Erythroblast (primary cell): ENCODE measurements at regions not wholly inside any gene's neighbourhood (a gene's known extent, or its start where the extent isn't known, plus 50 kb on each side); places are given as distances from the start of the nearest gene placed in this dataset.

Source experiments
- GATA1 ChIP-seq: IDR thresholded peaks from 2 replicates; pipeline ENCODE4 v1.6.1; 2011; ENCODE audit warnings: low read depth, mild to moderate bottlenecking, control low read depth, low read length, moderate library complexity
- POLR2A ChIP-seq: IDR thresholded peaks from 2 replicates; pipeline ENCODE4 v1.6.1; 2011; ENCODE audit warnings: mild to moderate bottlenecking, low read length

DNA sequence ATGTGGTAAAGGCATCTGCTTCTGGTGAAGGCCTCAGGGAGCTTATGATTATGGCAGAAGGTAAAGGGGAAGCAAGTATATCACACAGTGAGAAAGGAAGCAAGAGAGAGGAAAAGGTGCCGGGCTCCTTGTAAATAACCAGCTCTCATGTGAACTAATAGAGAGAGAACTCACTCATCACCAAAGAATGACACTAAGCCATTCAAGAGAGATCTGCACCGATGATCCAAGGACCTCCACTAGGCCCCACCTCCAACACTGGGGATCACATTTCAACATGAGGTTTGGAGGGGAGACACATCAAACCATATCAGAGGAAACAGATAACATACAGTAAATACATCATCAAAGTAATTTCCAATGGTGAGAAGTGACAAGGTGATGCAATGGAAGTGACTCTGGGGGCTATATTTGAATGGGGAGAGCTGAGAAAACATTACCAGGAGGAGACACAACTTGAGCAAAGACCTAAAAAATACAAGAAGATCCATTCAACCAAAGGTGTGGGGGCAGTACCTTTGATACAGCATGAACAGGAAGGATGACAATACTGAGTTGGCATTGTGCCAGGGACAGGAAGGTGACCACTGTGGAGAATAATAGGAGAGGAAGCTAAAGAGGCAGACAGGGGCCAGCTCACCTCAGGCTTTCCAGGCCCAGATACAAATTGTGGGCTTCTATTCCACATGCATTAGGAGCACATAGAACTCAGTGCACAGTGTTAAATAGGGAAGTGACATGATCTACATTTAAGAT is 134.4 kb upstream of the GRIP1 start:
- TF ChIP-seq POLR2A (no peak), GATA1 (no peak)
